HEK293T (cell line): ENCODE measurements at regions not wholly inside any gene's neighbourhood (a gene's known extent, or its start where the extent isn't known, plus 50 kb on each side); places are given as distances from the start of the nearest gene placed in this dataset.
"Not testable (repeated sequence)": the region's sequence is repeated elsewhere in the genome, so short reads cannot be mapped to it uniquely, and the experiment has no call there.

Experiments
- CTCF ChIA-PET: fragments of 350-600 bp; formaldehyde crosslinking; extraction: SDS; loops from one replicate; lab custom pipeline; 2021; ENCODE audit warnings: antibody characterized with exemption, inconsistent platforms; lab: Yijun Ruan, JAX
- POLR2A ChIA-PET: fragments of 350-600 bp; formaldehyde crosslinking; extraction: SDS; loops from one replicate; lab custom pipeline; 2020; ENCODE audit warnings: antibody characterized with exemption, inconsistent platforms; lab: Yijun Ruan, JAX
- DNase-seq: peaks from one replicate; pipeline ENCODE4 v3.0.0; 2012; ENCODE audit warnings: mixed read lengths; ENCODE audit errors: extremely low spot score
- ARNT ChIP-seq: fragments of 450-650 bp; IDR thresholded peaks from 2 replicates; pipeline ENCODE4 v1.6.1; 2017; ENCODE audit warnings: mild to moderate bottlenecking
- BHLHE40 ChIP-seq: fragments of 450-650 bp; IDR thresholded peaks from 2 replicates; pipeline ENCODE4 v1.6.1; 2016; ENCODE audit warnings: mild to moderate bottlenecking, moderate library complexity, borderline replicate concordance
- CTBP1 ChIP-seq: fragments of 450-650 bp; IDR thresholded peaks from 2 replicates; pipeline ENCODE4 v1.6.1; 2016; ENCODE audit warnings: borderline replicate concordance
- ELF4 ChIP-seq: fragments of 450-650 bp; IDR thresholded peaks from 2 replicates; pipeline ENCODE4 v1.6.1; 2017; ENCODE audit warnings: antibody characterized with exemption
- FOXA1 ChIP-seq: fragments of 450-650 bp; IDR thresholded peaks from 2 replicates; pipeline ENCODE4 v1.6.1; 2016; ENCODE audit warnings: mild to moderate bottlenecking
- FOXK2 ChIP-seq: fragments of 450-650 bp; IDR thresholded peaks from 2 replicates; pipeline ENCODE4 v1.6.1; 2016; ENCODE audit warnings: mild to moderate bottlenecking
- FOXM1 ChIP-seq: fragments of 450-650 bp; IDR thresholded peaks from 2 replicates; pipeline ENCODE4 v1.6.1; 2017; ENCODE audit warnings: mild to moderate bottlenecking, borderline replicate concordance
- HDGF ChIP-seq: fragments of 450-650 bp; IDR thresholded peaks from 2 replicates; pipeline ENCODE4 v1.6.1; 2017; ENCODE audit warnings: antibody characterized with exemption, borderline replicate concordance
- L3MBTL2 ChIP-seq: fragments of 450-650 bp; conservative IDR thresholded peaks from 2 replicates; pipeline ENCODE4 v1.6.1; 2016; ENCODE audit warnings: mild to moderate bottlenecking
- LEF1 ChIP-seq: fragments of 450-650 bp; IDR thresholded peaks from 2 replicates; pipeline ENCODE4 v1.6.1; 2017; ENCODE audit warnings: mild to moderate bottlenecking, borderline replicate concordance
- NFRKB ChIP-seq: fragments of 450-650 bp; IDR thresholded peaks from 2 replicates; pipeline ENCODE4 v1.6.1; 2016; ENCODE audit warnings: mild to moderate bottlenecking, moderate library complexity
- SP1 ChIP-seq: fragments of 450-650 bp; IDR thresholded peaks from 2 replicates; pipeline ENCODE4 v1.6.1; 2017
- SUZ12 ChIP-seq: fragments of 450-650 bp; IDR thresholded peaks from 2 replicates; pipeline ENCODE4 v1.6.1; 2016; ENCODE audit warnings: mild to moderate bottlenecking
- TARDBP ChIP-seq: fragments of 450-650 bp; IDR thresholded peaks from 2 replicates; pipeline ENCODE4 v1.6.1; 2016
- ZNF384 ChIP-seq: fragments of 450-650 bp; IDR thresholded peaks from 2 replicates; pipeline ENCODE4 v1.6.1; 2016
- TF ChIP-seq, protein P1 (sequence below): fragments of 450-650 bp; IDR thresholded peaks from 2 replicates; pipeline ENCODE4 v1.6.1; 2016

DNA sequence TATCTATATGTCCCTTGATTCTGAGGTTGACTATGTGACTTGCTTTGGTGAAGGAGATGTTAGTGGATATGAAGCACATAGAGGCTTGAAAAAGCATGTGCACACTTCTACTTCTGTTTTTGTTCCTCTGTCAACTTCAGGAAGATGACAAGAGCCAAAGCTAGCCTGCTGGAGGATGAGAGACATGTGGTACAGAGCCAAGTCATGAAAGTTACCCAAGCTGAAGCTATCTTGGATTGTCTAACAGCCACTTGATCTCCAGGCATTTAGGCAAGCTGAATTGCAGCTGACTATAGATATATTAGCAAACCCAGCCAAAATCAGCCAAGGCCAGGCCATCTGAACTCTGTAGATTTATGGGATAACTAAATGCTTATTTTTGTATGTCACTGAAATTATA lies 70.8 kb upstream of the DYNLT3 start:
- POLR2A ChIA-PET, result no interaction called here
- CTCF ChIA-PET, result interaction anchor here (0.6 kb wide), 1 partner anchor 201 kb away, joined by 4 read pairs; no protein-coding TSS in a partner anchor
- TF ChIP-seq CTBP1, result no peak
- no peak for TF ChIP-seq FOXK2
- no peak for TF ChIP-seq LEF1
- TF ChIP-seq L3MBTL2, result no peak
- no peak for TF ChIP-seq TARDBP
- no peak for TF ChIP-seq FOXM1
- TF ChIP-seq, protein P1, sequence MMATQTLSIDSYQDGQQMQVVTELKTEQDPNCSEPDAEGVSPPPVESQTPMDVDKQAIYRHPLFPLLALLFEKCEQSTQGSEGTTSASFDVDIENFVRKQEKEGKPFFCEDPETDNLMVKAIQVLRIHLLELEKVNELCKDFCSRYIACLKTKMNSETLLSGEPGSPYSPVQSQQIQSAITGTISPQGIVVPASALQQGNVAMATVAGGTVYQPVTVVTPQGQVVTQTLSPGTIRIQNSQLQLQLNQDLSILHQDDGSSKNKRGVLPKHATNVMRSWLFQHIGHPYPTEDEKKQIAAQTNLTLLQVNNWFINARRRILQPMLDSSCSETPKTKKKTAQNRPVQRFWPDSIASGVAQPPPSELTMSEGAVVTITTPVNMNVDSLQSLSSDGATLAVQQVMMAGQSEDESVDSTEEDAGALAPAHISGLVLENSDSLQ, result no peak
- no peak for DNase-seq

DNA sequence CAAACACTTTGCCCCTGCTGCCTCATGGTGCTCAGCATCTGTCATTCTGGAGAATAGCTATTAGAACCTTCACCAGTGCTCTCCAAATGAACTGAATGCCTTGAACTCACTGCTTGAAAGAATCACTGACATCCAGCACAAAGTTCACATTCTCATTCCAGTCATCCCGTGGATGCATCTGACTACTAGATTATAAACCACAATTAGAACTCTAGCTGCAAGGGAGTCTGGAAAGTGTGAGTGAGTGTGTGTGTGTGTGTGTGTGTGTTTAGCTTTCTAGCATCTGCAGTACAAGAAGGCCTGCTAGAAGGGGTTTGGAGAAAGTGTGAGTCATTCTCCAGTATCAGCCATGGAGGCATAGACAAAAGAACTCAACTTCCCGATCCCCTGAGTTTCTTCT lies 71.3 kb upstream of the DYNLT3 start:
- no peak for DNase-seq
- TF ChIP-seq CTBP1 (no peak), ZNF384 (no peak), SUZ12 (no peak), LEF1 (no peak), ELF4 (no peak), HDGF (no peak), FOXK2 (no peak), FOXM1 (no peak), NFRKB (no peak), L3MBTL2 (no peak), SP1 (no peak), ARNT (no peak), FOXA1 (no peak), TARDBP (no peak), BHLHE40 (no peak)
- TF ChIP-seq, protein P1, result no peak
- POLR2A ChIA-PET, result no interaction called here
- CTCF ChIA-PET, result interaction anchor here (0.6 kb wide), 1 partner anchor 200 kb away, joined by 4 read pairs; no protein-coding TSS in a partner anchor

DNA sequence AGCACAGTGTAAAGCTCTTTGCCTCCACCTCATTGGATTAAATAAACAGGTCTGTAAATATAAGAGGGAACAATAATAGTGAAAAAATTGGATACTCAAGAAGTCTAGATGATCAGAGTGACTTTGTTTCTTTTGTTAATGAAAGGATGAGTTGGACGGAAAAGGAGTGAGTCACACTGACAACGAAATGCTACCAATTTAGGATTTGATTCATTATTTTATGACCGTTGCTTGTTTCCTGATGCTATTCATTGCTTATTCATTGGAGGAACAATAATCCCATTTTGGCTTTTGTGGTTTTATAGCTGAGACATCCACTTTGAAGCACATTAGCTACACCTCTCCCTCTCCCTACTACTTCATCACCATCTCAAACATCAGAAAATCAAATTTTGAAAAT lies 74.4 kb upstream of the DYNLT3 start:
- ChIA-PET POLR2A (no interaction called here), CTCF (interaction anchor here (1.5 kb wide), 1 partner anchor 10 kb away, joined by 4 read pairs; no protein-coding TSS in a partner anchor)
- TF ChIP-seq L3MBTL2, result no peak
- TF ChIP-seq ELF4, result no peak
- TF ChIP-seq ARNT, result no peak
- no peak for TF ChIP-seq ZNF384
- no peak for TF ChIP-seq LEF1
- no peak for TF ChIP-seq SP1
- no peak for TF ChIP-seq BHLHE40
- no peak for TF ChIP-seq CTBP1
- TF ChIP-seq FOXA1, result no peak
- TF ChIP-seq TARDBP, result no peak
- no peak for TF ChIP-seq SUZ12
- TF ChIP-seq NFRKB, result no peak
- no peak for TF ChIP-seq HDGF
- TF ChIP-seq FOXM1, result no peak
- TF ChIP-seq, protein P1, result no peak
- no peak for TF ChIP-seq FOXK2
- DNase-seq, result no peak

DNA sequence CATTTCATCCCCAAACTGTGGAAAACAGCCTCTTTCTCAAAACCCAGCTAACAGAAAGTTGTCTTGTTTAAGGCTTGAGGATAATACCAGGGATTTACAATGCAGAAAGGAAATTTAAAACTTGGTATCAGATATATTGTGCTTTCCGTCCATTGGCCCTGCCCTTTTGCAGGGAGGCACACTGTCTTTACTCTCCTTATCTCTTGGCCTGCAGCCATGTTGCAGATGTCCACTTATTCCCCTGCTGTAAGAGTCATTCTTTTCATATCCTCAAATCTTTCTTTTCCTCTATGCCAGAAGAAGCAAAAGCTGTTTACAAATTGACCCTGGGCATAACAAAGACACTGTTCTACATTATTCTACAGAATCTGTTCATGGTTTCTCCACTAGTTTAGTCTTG lies 75.6 kb upstream of the DYNLT3 start:
- no peak for TF ChIP-seq HDGF
- no peak for TF ChIP-seq ZNF384

DNA sequence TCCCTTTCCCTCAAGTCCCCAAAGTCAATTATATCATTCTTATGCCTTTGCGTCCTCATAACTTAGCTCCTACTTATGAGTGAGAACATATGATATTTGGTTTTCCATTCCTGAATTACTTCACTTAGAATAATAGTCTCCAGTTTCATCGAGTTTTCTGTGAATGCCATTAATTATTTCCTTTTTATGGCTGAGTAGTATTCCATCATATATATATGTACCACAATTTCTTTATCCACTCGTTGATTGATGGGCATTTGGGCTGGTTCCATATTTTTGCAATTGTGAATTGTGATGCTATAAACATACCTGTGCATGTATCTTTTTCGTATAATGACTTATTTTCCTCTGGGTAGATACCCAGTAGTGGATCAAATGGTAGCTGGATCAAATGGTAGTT lies 78.4 kb upstream of the DYNLT3 start:
- CTCF ChIA-PET, result not testable (repeated sequence)

More for the DNA sequence above, 75.6 kb upstream of the DYNLT3 start:
- DNase-seq, result no peak
- POLR2A ChIA-PET, result no interaction called here
- CTCF ChIA-PET, result no interaction called here

DNA sequence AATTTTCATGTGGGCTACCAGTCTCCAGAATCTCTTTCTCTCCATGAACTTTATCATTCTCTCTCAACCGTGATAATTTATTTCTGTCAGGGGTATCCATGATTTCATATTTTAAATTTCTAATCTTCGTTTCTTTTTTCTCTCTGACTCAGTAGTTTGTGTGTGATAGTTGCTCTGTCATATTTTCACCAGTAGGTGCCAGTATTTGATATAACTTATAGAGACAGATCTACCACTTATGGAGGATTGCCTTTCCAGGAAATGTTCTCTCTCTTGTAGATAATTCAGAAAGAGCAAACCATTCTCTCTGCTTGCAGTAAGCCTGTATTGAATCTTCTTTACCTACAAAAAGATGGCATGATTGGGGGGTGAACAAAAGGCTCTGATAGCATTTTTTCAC lies 79.3 kb upstream of the DYNLT3 start:
- no peak for TF ChIP-seq FOXM1
- no peak for TF ChIP-seq FOXA1
- TF ChIP-seq L3MBTL2, result no peak
- TF ChIP-seq, protein P1, result no peak
- no peak for TF ChIP-seq ZNF384
- no peak for TF ChIP-seq HDGF
- TF ChIP-seq BHLHE40, result no peak
- no peak for TF ChIP-seq TARDBP
- no peak for TF ChIP-seq ELF4
- no peak for TF ChIP-seq NFRKB
- TF ChIP-seq SP1, result no peak
- TF ChIP-seq ARNT, result no peak
- TF ChIP-seq LEF1, result no peak
- TF ChIP-seq SUZ12, result no peak
- TF ChIP-seq FOXK2, result no peak
- no peak for TF ChIP-seq CTBP1
- ChIA-PET POLR2A (no interaction called here), CTCF (interaction anchor here (0.6 to 1.1 kb wide), 3 partner anchors 240 to 500 kb away, joined by 3 to 6 read pairs (median 4); no protein-coding TSS in a partner anchor)
- DNase-seq, result peak; percentile 46

More for the DNA sequence above, 78.4 kb upstream of the DYNLT3 start:
- DNase-seq, POLR2A ChIA-PET: not testable (repeated sequence)
